ENCODE measurements at regions not wholly inside any gene's neighbourhood (a gene's known extent, or its start where the extent isn't known, plus 50 kb on each side); places are given as distances from the start of the nearest gene placed in this dataset.

DNA sequence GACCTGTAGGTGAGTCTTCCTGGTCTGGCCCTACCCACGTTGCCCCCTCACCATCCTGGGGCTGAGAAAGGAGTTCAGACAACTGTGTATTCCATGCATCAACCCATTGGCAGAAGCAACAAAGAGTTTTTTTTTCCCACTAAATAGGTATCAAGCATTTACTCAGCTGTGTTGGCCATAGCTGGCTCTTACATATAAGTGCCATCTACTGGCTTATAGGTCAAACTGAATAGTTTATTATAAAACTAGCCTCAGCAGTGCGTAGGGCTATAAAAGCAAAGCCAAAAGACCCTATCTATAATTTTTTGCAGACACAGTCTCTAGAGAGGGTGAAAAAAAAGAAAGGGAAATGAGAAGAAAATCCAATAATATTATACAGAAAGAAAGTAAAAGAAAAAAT lies 765.2 kb upstream of the MGAT4C start:
- no peak overlapping the region for H3K27ac ChIP-seq (ENCODE audit: low read length)
- TF ChIP-seq MXI1 (conservative IDR thresholded peaks at IDR 0.05; ENCODE audit: poor library complexity, severe bottlenecking), result no peak
- no peak for TF ChIP-seq EP300 (conservative IDR thresholded peaks at IDR 0.05; ENCODE audit: poor library complexity, severe bottlenecking)
- TF ChIP-seq SMC3 (conservative IDR thresholded peaks at IDR 0.05; ENCODE audit: poor library complexity), result no peak
- TF ChIP-seq, protein P1, sequence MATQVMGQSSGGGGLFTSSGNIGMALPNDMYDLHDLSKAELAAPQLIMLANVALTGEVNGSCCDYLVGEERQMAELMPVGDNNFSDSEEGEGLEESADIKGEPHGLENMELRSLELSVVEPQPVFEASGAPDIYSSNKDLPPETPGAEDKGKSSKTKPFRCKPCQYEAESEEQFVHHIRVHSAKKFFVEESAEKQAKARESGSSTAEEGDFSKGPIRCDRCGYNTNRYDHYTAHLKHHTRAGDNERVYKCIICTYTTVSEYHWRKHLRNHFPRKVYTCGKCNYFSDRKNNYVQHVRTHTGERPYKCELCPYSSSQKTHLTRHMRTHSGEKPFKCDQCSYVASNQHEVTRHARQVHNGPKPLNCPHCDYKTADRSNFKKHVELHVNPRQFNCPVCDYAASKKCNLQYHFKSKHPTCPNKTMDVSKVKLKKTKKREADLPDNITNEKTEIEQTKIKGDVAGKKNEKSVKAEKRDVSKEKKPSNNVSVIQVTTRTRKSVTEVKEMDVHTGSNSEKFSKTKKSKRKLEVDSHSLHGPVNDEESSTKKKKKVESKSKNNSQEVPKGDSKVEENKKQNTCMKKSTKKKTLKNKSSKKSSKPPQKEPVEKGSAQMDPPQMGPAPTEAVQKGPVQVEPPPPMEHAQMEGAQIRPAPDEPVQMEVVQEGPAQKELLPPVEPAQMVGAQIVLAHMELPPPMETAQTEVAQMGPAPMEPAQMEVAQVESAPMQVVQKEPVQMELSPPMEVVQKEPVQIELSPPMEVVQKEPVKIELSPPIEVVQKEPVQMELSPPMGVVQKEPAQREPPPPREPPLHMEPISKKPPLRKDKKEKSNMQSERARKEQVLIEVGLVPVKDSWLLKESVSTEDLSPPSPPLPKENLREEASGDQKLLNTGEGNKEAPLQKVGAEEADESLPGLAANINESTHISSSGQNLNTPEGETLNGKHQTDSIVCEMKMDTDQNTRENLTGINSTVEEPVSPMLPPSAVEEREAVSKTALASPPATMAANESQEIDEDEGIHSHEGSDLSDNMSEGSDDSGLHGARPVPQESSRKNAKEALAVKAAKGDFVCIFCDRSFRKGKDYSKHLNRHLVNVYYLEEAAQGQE (IDR thresholded peaks at IDR 0.05; ENCODE audit: borderline replicate concordance), result no peak
- TF ChIP-seq RAD21 (conservative IDR thresholded peaks at IDR 0.05), result no peak
- no peak for TF ChIP-seq TAF1 (IDR thresholded peaks at IDR 0.05; ENCODE audit: low read depth)
- TF ChIP-seq POLR2AphosphoS5 (IDR thresholded peaks at IDR 0.05), result no peak
- TF ChIP-seq, protein P2, sequence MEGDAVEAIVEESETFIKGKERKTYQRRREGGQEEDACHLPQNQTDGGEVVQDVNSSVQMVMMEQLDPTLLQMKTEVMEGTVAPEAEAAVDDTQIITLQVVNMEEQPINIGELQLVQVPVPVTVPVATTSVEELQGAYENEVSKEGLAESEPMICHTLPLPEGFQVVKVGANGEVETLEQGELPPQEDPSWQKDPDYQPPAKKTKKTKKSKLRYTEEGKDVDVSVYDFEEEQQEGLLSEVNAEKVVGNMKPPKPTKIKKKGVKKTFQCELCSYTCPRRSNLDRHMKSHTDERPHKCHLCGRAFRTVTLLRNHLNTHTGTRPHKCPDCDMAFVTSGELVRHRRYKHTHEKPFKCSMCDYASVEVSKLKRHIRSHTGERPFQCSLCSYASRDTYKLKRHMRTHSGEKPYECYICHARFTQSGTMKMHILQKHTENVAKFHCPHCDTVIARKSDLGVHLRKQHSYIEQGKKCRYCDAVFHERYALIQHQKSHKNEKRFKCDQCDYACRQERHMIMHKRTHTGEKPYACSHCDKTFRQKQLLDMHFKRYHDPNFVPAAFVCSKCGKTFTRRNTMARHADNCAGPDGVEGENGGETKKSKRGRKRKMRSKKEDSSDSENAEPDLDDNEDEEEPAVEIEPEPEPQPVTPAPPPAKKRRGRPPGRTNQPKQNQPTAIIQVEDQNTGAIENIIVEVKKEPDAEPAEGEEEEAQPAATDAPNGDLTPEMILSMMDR (IDR thresholded peaks at IDR 0.05; ENCODE audit: poor library complexity, severe bottlenecking), result no peak
- TF ChIP-seq EZH2 (IDR thresholded peaks at IDR 0.05; ENCODE audit: borderline replicate concordance, insufficient read depth, low read length, poor library complexity, severe bottlenecking), result no peak
- no peak overlapping the region for H3K4me2 ChIP-seq (ENCODE audit: low read length)
- no peaks in the 10 kb centered on the region for H3K27me3 ChIP-seq (ENCODE audit: insufficient read depth, low read depth, low read length)
- H3F3A ChIP-seq (ENCODE audit: insufficient read depth, low read length, poor library complexity, severe bottlenecking), result no peaks in the 10 kb centered on the region
- no peaks in the 10 kb centered on the region for H3K9me3 ChIP-seq (ENCODE audit: low read length)
- H3K4me3 ChIP-seq (ENCODE audit: low read length), result no peak overlapping the region
- H3K79me2 ChIP-seq (replicated peaks; ENCODE audit: insufficient read depth, low read length), result no peaks in the 10 kb centered on the region
- no peaks in the 10 kb centered on the region for H4K20me1 ChIP-seq (ENCODE audit: insufficient read depth)
- no peak overlapping the region for H2AFZ ChIP-seq (ENCODE audit: low read depth, low read length)
- no peak overlapping the region for H3K9ac ChIP-seq (ENCODE audit: low read length)
- no peaks in the 10 kb centered on the region for H3K36me3 ChIP-seq (ENCODE audit: insufficient read depth, low read length)
- H3K9me2 ChIP-seq (ENCODE audit: insufficient read depth, low read length), result no peaks in the 10 kb centered on the region

DNA sequence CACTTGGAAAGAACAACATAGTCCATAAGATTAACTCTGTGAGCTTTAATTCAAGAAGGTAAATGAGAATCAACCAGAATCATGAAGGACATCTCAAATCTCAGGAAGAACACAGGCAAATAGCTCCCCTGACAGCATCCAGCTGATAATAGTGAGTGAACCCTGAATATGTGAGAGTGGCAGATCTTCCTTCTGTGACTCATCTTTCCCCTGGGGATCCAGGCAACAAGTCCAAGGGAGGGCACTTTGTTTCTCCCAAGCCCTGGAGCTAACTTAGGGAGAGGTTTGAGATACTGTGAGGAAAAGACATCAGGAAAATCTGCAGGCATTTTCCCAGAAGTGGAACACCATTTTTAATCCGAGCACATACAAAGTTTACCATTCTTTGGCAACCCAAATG lies 763.9 kb upstream of the MGAT4C start:
- Histone ChIP-seq H4K20me1 (ENCODE audit: insufficient read depth) (no peaks in the 10 kb centered on the region), H3K27me3 (ENCODE audit: insufficient read depth, low read depth, low read length) (no peaks in the 10 kb centered on the region), H3K9me2 (ENCODE audit: insufficient read depth, low read length) (no peaks in the 10 kb centered on the region), H3K4me3 (ENCODE audit: low read length) (no peak overlapping the region), H3K9ac (ENCODE audit: low read length) (no peak overlapping the region), H3K79me2 (replicated peaks; ENCODE audit: insufficient read depth, low read length) (no peaks in the 10 kb centered on the region), H3K9me3 (ENCODE audit: low read length) (no peaks in the 10 kb centered on the region), H2AFZ (ENCODE audit: low read depth, low read length) (no peak overlapping the region), H3K27ac (ENCODE audit: low read length) (no peak overlapping the region), H3K36me3 (ENCODE audit: insufficient read depth, low read length) (no peaks in the 10 kb centered on the region), H3F3A (ENCODE audit: insufficient read depth, low read length, poor library complexity, severe bottlenecking) (no peaks in the 10 kb centered on the region), H3K4me2 (ENCODE audit: low read length) (no peak overlapping the region)
- TF ChIP-seq RAD21 (conservative IDR thresholded peaks at IDR 0.05) (no peak), EZH2 (IDR thresholded peaks at IDR 0.05; ENCODE audit: borderline replicate concordance, insufficient read depth, low read length, poor library complexity, severe bottlenecking) (no peak), TAF1 (IDR thresholded peaks at IDR 0.05; ENCODE audit: low read depth) (no peak), MXI1 (conservative IDR thresholded peaks at IDR 0.05; ENCODE audit: poor library complexity, severe bottlenecking) (no peak)
- TF ChIP-seq, protein P2 (IDR thresholded peaks at IDR 0.05; ENCODE audit: poor library complexity, severe bottlenecking), result no peak
- TF ChIP-seq, protein P1 (IDR thresholded peaks at IDR 0.05; ENCODE audit: borderline replicate concordance), result no peak

All from neural cell (in vitro differentiated cells).